RWPE2 (cell line): ENCODE measurements at regions not wholly inside any gene's neighbourhood (a gene's known extent, or its start where the extent isn't known, plus 50 kb on each side); places are given as distances from the start of the nearest gene placed in this dataset.

ENCODE experiments used
- ATAC-seq: fragments of 200-7000 bp; cut with Tn5 transposase; 3 replicates; pipeline ENCODE4 v1.9.1; 2021; ENCODE audit warnings: low read depth
- DNase-seq: peaks from one replicate; pipeline ENCODE4 v3.0.0-alpha.2; 2020; ENCODE audit warnings: low spot score
- H3K27ac ChIP-seq: fragments of 450-650 bp; 2 replicates; pipeline ENCODE4 v1.5.1; 2017; ENCODE audit warnings: mild to moderate bottlenecking; ENCODE audit not compliant: poor library complexity, severe bottlenecking
- H3K27me3 ChIP-seq: fragments of 250-450 bp; sonication (Bioruptor Pico); 2 replicates; pipeline ENCODE4 v1.5.1; 2021; ENCODE audit warnings: mild to moderate bottlenecking, moderate library complexity; ENCODE audit not compliant: insufficient read depth, poor library complexity, severe bottlenecking
- H3K36me3 ChIP-seq: fragments of 250-450 bp; sonication (Bioruptor Pico); 2 replicates; pipeline ENCODE4 v1.5.1; 2020; ENCODE audit warnings: low read depth, mild to moderate bottlenecking, moderate library complexity
- H3K4me1 ChIP-seq: fragments of 250-450 bp; sonication (Bioruptor Pico); 2 replicates; pipeline ENCODE4 v1.5.1; 2021; ENCODE audit warnings: mild to moderate bottlenecking, moderate library complexity; ENCODE audit not compliant: insufficient read depth, poor library complexity, severe bottlenecking
- H3K4me3 ChIP-seq: fragments of 250-450 bp; sonication (Bioruptor Pico); 2 replicates; pipeline ENCODE4 v1.5.1; 2021; ENCODE audit warnings: mild to moderate bottlenecking, moderate library complexity; ENCODE audit not compliant: severe bottlenecking
- H3K9me3 ChIP-seq: fragments of 250-450 bp; sonication (Bioruptor Pico); 2 replicates; pipeline ENCODE4 v1.5.1; 2021; ENCODE audit warnings: mild to moderate bottlenecking, moderate library complexity; ENCODE audit not compliant: severe bottlenecking
- TF ChIP-seq, protein P1 (sequence below): fragments of 450-650 bp; IDR thresholded peaks from one replicate; pipeline ENCODE4 v1.5.1; 2017; ENCODE audit warnings: mild to moderate bottlenecking, moderate library complexity; ENCODE audit not compliant: poor library complexity, severe bottlenecking

DNA sequence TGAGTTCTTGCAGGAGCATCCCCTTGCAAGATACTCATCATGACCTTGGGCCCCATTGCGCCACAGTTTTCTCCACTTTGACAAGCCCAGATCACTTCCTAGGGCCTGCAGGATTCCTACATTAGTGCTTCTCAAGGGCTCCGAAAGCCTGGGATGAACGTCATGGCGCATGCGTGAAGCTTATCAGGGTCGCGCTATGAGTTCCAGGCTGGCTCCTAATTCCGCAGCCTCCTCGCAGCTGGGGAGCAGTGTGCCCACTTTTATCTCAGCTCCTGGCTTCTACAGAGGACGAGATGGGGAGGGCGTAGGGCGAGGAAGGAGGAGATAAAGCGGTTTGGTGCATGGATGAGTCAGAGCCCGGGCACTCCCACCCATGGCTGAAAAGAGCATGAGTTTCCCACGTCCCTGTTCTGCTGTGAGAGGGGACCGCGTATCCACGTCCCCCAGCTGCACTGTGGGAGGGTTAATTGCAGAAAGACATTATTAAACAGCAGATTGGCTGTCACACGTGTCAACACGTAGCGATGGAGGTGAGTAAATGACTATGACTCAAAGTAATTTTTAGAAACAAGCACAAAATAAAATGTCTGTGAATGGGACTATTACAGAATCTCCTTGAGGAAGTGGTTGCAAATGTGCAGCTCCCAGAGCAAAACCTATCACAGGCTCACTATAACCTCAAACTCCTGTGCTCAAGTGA, 72.9 kb upstream of the DSP start:
- H3K4me3 ChIP-seq = no peak overlapping the region
- H3K27me3 ChIP-seq = no peaks in the 10 kb centered on the region
- peak overlapping the region; percentile 7 for H3K27ac ChIP-seq
- ATAC-seq = peak; percentile 85
- DNase-seq = no peak
- peaks cover 17% of the 10 kb centered on the region for H3K4me1 ChIP-seq
- no peaks in the 10 kb centered on the region for H3K9me3 ChIP-seq
- TF ChIP-seq, protein P1, sequence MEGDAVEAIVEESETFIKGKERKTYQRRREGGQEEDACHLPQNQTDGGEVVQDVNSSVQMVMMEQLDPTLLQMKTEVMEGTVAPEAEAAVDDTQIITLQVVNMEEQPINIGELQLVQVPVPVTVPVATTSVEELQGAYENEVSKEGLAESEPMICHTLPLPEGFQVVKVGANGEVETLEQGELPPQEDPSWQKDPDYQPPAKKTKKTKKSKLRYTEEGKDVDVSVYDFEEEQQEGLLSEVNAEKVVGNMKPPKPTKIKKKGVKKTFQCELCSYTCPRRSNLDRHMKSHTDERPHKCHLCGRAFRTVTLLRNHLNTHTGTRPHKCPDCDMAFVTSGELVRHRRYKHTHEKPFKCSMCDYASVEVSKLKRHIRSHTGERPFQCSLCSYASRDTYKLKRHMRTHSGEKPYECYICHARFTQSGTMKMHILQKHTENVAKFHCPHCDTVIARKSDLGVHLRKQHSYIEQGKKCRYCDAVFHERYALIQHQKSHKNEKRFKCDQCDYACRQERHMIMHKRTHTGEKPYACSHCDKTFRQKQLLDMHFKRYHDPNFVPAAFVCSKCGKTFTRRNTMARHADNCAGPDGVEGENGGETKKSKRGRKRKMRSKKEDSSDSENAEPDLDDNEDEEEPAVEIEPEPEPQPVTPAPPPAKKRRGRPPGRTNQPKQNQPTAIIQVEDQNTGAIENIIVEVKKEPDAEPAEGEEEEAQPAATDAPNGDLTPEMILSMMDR = no peak
- no peaks in the 10 kb centered on the region for H3K36me3 ChIP-seq

DNA sequence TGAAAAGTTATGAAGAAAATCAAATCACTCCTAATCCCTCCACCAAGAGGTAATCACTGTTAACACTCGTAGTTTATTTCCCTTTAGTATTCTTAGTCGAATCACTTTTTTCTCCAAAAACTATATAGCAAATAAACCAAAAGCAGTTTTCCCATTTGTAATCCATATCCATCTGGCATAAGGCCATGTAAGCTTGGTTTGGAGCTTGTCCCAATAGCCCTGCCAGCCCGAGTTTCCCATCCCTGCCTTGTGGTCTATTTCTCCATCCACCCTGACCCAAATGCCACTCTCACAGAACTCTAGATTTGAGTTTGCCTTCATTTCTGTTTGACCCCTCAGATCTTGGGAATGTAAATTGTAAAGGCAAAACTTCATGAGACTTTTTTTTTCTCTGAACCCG, 71.8 kb upstream of the DSP start:
- H3K4me3 ChIP-seq = no peak overlapping the region
- no peaks in the 10 kb centered on the region for H3K36me3 ChIP-seq
- no peak overlapping the region for H3K27ac ChIP-seq
- TF ChIP-seq, protein P1 = no peak
- ATAC-seq (no peak), DNase-seq (no peak)
- no peaks in the 10 kb centered on the region for H3K9me3 ChIP-seq
- H3K27me3 ChIP-seq = no peaks in the 10 kb centered on the region
- H3K4me1 ChIP-seq = peaks cover 10% of the 10 kb centered on the region

DNA sequence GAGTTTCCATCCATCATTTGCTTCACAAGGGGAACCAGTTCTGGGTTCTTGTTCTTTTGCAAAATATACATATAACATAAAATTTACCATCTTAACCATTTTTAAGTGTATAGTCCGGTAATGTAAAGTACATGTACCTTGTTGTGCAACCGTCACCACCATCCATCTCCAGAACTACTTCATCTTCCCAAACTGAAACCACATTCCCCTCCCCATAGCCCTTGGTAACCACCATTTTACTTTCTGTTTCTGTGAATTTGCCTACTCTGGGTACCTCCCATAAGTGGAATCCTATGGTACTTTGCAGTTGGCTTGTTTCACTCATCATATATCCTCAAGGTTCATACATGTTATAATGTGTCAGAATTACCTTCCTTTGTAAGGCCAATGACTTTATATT, 70.3 kb upstream of the DSP start:
- H3K4me3 ChIP-seq = no peak overlapping the region
- no peaks in the 10 kb centered on the region for H3K9me3 ChIP-seq
- ATAC-seq = no peak
- no peak overlapping the region for H3K27ac ChIP-seq
- TF ChIP-seq, protein P1 = no peak
- H3K4me1 ChIP-seq = peaks cover 10% of the 10 kb centered on the region
- no peaks in the 10 kb centered on the region for H3K36me3 ChIP-seq
- H3K27me3 ChIP-seq = no peaks in the 10 kb centered on the region
- DNase-seq = no peak

DNA sequence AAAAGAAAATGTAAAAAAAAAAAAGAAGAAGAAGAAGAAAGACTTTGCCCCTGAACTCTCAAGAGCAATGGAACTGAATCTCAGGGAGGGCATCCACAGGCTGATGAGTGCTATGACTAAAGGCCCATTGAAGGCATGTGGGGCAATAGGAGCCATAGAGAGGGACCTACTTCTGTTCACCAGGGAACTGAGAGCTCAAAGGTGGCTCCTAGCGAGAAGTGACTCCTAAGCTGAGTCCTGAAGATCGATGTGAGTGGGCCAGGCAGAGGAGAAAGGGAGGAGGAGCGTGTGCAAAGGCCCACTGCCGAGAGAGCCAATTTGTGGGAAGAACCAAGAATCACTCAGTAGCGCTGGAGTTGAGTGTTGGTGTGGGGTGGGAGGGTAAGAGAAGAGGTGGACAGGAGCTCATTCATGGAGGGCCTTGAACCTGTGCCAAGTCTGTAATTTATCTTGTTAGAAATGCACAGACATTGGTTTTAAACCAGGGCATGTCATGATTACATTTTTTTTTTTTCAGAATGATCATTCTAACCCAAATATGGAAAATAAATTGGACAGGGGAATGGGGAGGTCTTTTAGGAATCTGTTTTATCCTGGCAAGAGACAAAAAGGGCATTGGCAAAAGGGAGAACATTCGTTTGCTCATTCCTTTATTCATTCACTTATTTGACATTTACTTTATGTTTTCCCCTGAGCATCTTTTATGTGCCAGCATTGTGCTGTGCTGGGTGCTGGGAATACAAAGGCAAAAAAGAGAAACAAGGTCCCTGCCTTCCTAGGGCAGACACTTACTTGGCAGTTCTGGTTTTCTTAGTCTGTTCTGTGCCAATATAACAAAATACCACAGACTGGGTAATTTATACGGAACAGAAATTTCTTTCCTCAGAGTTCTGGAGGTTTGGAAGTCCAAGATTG, 67.4 kb upstream of the DSP start:
- TF ChIP-seq, protein P1 = no peak
- no peak overlapping the region for H3K27ac ChIP-seq
- ATAC-seq = no peak

More for the DNA sequence above, 67.4 kb upstream of the DSP start:
- Histone ChIP-seq H3K27me3 (no peaks in the 10 kb centered on the region), H3K36me3 (no peaks in the 10 kb centered on the region), H3K9me3 (no peaks in the 10 kb centered on the region), H3K4me3 (no peak overlapping the region), H3K4me1 (peaks cover 3% of the 10 kb centered on the region)
- DNase-seq = no peak
